Testis (tissue), 2 donors: ENCODE measurements at regions not wholly inside any gene's neighbourhood (a gene's known extent, or its start where the extent isn't known, plus 50 kb on each side); places are given as distances from the start of the nearest gene placed in this dataset.

Source experiments
- POLR2A ChIP-seq: fragments of 450-650 bp; IDR thresholded peaks from one replicate; pipeline ENCODE4 v1.6.1; 2017; ENCODE audit warnings: antibody characterized with exemption, mild to moderate bottlenecking, moderate library complexity
- TF ChIP-seq, protein P1 (sequence below), 3 experiments: fragments of 450-650 bp in 2 of 3; fragments of 200-600 bp in 1 of 3; sonication (generic) in 1 of 3; IDR thresholded peaks; one replicate each; pipeline ENCODE4 v1.5.1; 2016 to 2019; ENCODE audit warnings: antibody characterized with exemption in 3 of 3, mild to moderate bottlenecking in 2 of 3, moderate library complexity in 1 of 3

DNA sequence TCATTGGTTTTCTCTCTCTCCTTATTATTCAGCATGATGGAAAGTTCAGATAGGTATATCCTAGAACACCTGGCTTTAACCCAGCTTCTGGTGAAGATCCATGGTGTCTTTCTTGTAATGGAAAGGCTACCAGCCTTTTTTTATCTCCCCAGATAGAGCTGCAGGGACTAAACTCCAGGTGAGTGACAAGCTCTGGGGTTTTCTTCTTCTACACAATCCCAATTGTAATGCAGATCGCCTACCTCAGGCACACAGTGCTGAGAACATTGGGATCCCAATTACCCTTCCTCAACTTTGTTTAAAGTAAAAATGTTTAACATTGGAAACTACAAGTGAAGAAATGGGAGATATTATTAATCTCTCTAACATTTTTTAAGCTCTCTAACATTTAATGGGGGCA is 1851.7 kb downstream of the PCDH9 start:
- TF ChIP-seq, protein P1, sequence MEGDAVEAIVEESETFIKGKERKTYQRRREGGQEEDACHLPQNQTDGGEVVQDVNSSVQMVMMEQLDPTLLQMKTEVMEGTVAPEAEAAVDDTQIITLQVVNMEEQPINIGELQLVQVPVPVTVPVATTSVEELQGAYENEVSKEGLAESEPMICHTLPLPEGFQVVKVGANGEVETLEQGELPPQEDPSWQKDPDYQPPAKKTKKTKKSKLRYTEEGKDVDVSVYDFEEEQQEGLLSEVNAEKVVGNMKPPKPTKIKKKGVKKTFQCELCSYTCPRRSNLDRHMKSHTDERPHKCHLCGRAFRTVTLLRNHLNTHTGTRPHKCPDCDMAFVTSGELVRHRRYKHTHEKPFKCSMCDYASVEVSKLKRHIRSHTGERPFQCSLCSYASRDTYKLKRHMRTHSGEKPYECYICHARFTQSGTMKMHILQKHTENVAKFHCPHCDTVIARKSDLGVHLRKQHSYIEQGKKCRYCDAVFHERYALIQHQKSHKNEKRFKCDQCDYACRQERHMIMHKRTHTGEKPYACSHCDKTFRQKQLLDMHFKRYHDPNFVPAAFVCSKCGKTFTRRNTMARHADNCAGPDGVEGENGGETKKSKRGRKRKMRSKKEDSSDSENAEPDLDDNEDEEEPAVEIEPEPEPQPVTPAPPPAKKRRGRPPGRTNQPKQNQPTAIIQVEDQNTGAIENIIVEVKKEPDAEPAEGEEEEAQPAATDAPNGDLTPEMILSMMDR (IDR thresholded peaks at IDR 0.05): no peak
- no peak for TF ChIP-seq POLR2A
